Type B pancreatic cell (in vitro differentiated cells): ENCODE measurements at regions not wholly inside any gene's neighbourhood (a gene's known extent, or its start where the extent isn't known, plus 50 kb on each side); places are given as distances from the start of the nearest gene placed in this dataset.

ENCODE experiments used
- DNase-seq: peaks from one replicate; pipeline ENCODE4 v3.0.0; 2021; ENCODE audit warnings: mixed read lengths; ENCODE audit not compliant: unreplicated experiment; ENCODE audit errors: extremely low spot score
- H3K27ac Mint-ChIP-seq: 2 replicates; pipeline ENCODE4 v1.8.0; 2021; ENCODE audit warnings: mild to moderate bottlenecking, mixed read lengths
- H3K27me3 Mint-ChIP-seq: 2 replicates; pipeline ENCODE4 v1.8.0; 2021; ENCODE audit warnings: mixed read lengths
- H3K36me3 Mint-ChIP-seq: 2 replicates; pipeline ENCODE4 v1.8.0; 2021; ENCODE audit warnings: mixed read lengths
- H3K4me1 Mint-ChIP-seq: one replicate; pipeline ENCODE4 v1.8.0; 2021; ENCODE audit warnings: mixed read lengths; ENCODE audit not compliant: unreplicated experiment
- H3K4me3 Mint-ChIP-seq: 2 replicates; pipeline ENCODE4 v1.8.0; 2021; ENCODE audit warnings: mild to moderate bottlenecking, mixed read lengths
- H3K9me3 Mint-ChIP-seq: 2 replicates; pipeline ENCODE4 v1.8.0; 2021; ENCODE audit warnings: mixed read lengths
- TF ChIP-seq, protein P1 (sequence below): fragments of 200-600 bp; sonication (generic); conservative IDR thresholded peaks from 2 replicates; pipeline ENCODE4 v1.5.0; 2021; ENCODE audit warnings: antibody characterized with exemption, mild to moderate bottlenecking

DNA sequence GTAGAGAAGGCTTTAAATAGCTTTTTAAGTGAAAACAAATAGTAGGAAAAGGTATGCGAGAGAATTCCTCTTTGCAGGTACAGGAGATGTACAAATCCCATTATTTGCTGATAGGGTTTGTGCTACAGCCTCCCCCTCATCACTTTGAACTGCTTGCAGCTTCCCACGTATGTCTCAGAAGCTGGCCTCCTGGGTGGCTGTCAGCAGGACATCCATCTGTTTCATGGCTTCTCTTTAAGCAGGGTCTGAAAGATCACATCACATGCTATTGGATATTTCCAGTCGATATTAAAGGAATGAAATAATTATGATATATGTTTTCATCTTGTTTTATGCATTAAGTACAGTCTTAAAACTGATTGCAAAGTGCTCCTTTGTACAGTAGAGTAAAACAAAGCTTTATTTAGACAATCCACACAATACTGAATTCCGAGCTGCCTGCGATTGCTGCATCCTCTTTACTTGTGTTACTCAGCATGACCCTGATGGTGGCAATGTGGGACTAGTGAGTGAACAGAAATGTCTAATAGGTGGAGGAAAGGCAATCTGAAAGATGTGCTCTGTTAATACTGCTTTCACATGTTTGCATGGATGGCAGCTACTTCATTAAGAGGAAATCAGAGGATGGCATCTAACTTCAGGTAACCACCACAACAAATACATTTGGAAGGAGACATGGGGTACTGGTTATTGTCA lies 930.6 kb upstream of the SEMA6D start:
- Mint-ChIP-seq H3K27ac (no peak overlapping the region), H3K4me1 (no peaks in the 10 kb centered on the region), H3K4me3 (no peak overlapping the region), H3K36me3 (no peaks in the 10 kb centered on the region), H3K9me3 (no peaks in the 10 kb centered on the region), H3K27me3 (no peaks in the 10 kb centered on the region)
- TF ChIP-seq, protein P1, sequence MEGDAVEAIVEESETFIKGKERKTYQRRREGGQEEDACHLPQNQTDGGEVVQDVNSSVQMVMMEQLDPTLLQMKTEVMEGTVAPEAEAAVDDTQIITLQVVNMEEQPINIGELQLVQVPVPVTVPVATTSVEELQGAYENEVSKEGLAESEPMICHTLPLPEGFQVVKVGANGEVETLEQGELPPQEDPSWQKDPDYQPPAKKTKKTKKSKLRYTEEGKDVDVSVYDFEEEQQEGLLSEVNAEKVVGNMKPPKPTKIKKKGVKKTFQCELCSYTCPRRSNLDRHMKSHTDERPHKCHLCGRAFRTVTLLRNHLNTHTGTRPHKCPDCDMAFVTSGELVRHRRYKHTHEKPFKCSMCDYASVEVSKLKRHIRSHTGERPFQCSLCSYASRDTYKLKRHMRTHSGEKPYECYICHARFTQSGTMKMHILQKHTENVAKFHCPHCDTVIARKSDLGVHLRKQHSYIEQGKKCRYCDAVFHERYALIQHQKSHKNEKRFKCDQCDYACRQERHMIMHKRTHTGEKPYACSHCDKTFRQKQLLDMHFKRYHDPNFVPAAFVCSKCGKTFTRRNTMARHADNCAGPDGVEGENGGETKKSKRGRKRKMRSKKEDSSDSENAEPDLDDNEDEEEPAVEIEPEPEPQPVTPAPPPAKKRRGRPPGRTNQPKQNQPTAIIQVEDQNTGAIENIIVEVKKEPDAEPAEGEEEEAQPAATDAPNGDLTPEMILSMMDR = no peak
- DNase-seq = no peak

DNA sequence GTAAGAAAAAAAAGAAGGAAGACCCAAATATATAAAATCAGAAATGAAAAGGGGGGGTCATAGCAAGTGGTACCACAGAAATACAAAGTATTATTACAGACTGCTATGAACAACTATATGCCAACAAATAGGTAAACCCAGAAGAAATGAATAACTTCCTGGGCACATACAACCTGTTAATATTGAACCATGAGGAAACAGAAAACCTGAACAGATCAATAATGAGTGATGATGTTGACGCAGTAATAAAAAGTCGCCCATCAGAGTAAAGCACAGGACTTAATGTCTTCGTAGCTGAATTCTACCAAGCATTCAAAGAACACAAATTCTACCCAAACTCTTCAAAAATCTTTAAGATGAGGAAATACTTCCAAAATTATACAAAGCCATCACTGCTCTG lies 921.6 kb upstream of the SEMA6D start:
- DNase-seq = no peak
- Mint-ChIP-seq H3K9me3 (no peaks in the 10 kb centered on the region), H3K4me3 (no peak overlapping the region), H3K27me3 (no peaks in the 10 kb centered on the region), H3K4me1 (no peaks in the 10 kb centered on the region), H3K27ac (no peak overlapping the region), H3K36me3 (no peaks in the 10 kb centered on the region)
- TF ChIP-seq, protein P1 = no peak

GRCh38 chr15:46808834-46809233 lies 908.5 kb upstream of the SEMA6D start:
- DNase-seq = no peak
- TF ChIP-seq, protein P1 = no peak
- Mint-ChIP-seq H3K4me3 (no peak overlapping the region), H3K27ac (no peak overlapping the region), H3K9me3 (no peaks in the 10 kb centered on the region), H3K36me3 (no peaks in the 10 kb centered on the region), H3K27me3 (no peaks in the 10 kb centered on the region), H3K4me1 (no peaks in the 10 kb centered on the region)

GRCh38 chr15:46815240-46815639 lies 902.1 kb upstream of the SEMA6D start:
- Mint-ChIP-seq H3K27me3 (no peaks in the 10 kb centered on the region), H3K4me3 (no peak overlapping the region), H3K27ac (no peak overlapping the region), H3K9me3 (no peaks in the 10 kb centered on the region), H3K36me3 (no peaks in the 10 kb centered on the region), H3K4me1 (no peaks in the 10 kb centered on the region)
- no peak for DNase-seq
- TF ChIP-seq, protein P1 = no peak

DNA sequence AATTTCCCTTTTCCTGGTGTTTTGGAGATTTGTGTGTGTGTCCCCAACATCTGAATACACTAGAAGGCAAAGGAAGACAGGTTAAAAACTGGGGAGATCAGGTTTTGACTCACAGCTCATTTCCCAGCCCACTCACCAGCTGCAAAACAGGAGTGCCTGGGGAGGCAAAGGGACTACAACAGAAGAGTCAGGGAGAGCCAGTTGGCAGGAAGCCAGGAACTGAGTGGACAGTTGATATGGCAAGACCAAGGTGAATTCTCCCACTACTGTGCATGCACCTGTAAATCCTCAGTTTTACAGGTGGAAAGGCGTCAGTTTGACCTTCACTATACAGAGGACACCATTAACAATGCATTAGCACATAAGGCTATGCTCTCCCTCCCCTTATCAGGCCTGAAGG lies 901.5 kb upstream of the SEMA6D start:
- no peak for DNase-seq
- no peaks in the 10 kb centered on the region for H3K27me3 Mint-ChIP-seq
- H3K4me3 Mint-ChIP-seq = no peak overlapping the region
- TF ChIP-seq, protein P1 = no peak
- H3K36me3 Mint-ChIP-seq = no peaks in the 10 kb centered on the region
- no peaks in the 10 kb centered on the region for H3K4me1 Mint-ChIP-seq
- H3K9me3 Mint-ChIP-seq = no peaks in the 10 kb centered on the region
- H3K27ac Mint-ChIP-seq = no peak overlapping the region
